ENCODE measurements at regions not wholly inside any gene's neighbourhood (a gene's known extent, or its start where the extent isn't known, plus 50 kb on each side); places are given as distances from the start of the nearest gene placed in this dataset.

- Histone ChIP-seq H2BK5ac (ENCODE audit: insufficient read length, low read length) (no peak overlapping the region), H3T11ph (ENCODE audit: low read length) (no peak overlapping the region), H3K27me3 (ENCODE audit: insufficient read depth, low read length) (no peaks in the 10 kb centered on the region), H3K23ac (ENCODE audit: insufficient read length, low read depth, low read length) (no peak overlapping the region), H3K79me2 (ENCODE audit: insufficient read depth, low read length) (no peaks in the 10 kb centered on the region), H3K14ac (ENCODE audit: insufficient read depth, low read length) (no peak overlapping the region), H3K79me1 (ENCODE audit: insufficient read depth, low read depth, low read length, poor library complexity, severe bottlenecking) (no peaks in the 10 kb centered on the region), H2BK12ac (ENCODE audit: insufficient read length, low read depth, low read length) (no peak overlapping the region), H3K23me2 (ENCODE audit: insufficient read length, low read depth, low read length, poor library complexity, severe bottlenecking) (no peaks in the 10 kb centered on the region), H3K4ac (ENCODE audit: low read depth, low read length) (no peak overlapping the region), H2BK120ac (ENCODE audit: low read depth, low read length, poor library complexity, severe bottlenecking) (no peak overlapping the region), H3K4me2 (ENCODE audit: insufficient read depth, insufficient read length, low read length) (no peak overlapping the region), H3K9ac (ENCODE audit: extremely low read depth, insufficient read length, low read length) (no peak overlapping the region), H4K5ac (ENCODE audit: insufficient read length, low read depth, low read length) (no peak overlapping the region), H4K91ac (ENCODE audit: insufficient read length, low read depth, low read length) (no peak overlapping the region), H3K56ac (ENCODE audit: insufficient read length, low read depth, low read length) (no peak overlapping the region), H3K27ac (ENCODE audit: insufficient read length, low read depth, low read length) (no peak overlapping the region), H2AFZ (ENCODE audit: low read length) (no peak overlapping the region), H3K4me1 (ENCODE audit: insufficient read depth, low read length) (no peaks in the 10 kb centered on the region), H2BK15ac (ENCODE audit: low read depth, low read length) (no peak overlapping the region), H3K9me3 (ENCODE audit: control insufficient read depth, low read depth, low read length) (peaks cover 73% of the 10 kb centered on the region), H4K20me1 (ENCODE audit: control insufficient read depth, insufficient read depth, insufficient read length) (no peaks in the 10 kb centered on the region), H4K8ac (replicated peaks; ENCODE audit: insufficient read length, low read depth, low read length) (no peak overlapping the region), H2AK5ac (ENCODE audit: insufficient read length, low read length) (no peak overlapping the region), H2BK20ac (ENCODE audit: low read depth, low read length, poor library complexity, severe bottlenecking) (no peak overlapping the region), H3K18ac (ENCODE audit: insufficient read length, low read depth, low read length) (no peak overlapping the region)
- no CpG with 5 or more reads among the region's 2 CpGs for WGBS (ENCODE audit: extremely low coverage, insufficient read length, low lambda C conversion rate)
- no peak overlapping the region for H3K27ac Mint-ChIP-seq
- no peaks in the 10 kb centered on the region for H3K27me3 Mint-ChIP-seq (ENCODE audit: low read depth)
- no peaks in the 10 kb centered on the region for H3K4me1 Mint-ChIP-seq
- TF ChIP-seq CTCF (conservative IDR thresholded peaks at IDR 0.05) = no peak
- H3K9me3 Mint-ChIP-seq = peaks cover 50 to 59% of the 10 kb centered on the region in 2 experiments
- H3K4me3 Mint-ChIP-seq = no peak overlapping the region
- DNase-seq = no peak
- H3K36me3 Mint-ChIP-seq (ENCODE audit: insufficient read depth in 1 of 3, low read depth in 3 of 3) = no peaks in the 10 kb centered on the region; a peak in 1 of 7 replicates
Observed at GRCh38 chrX:67780694-67781109, 236.9 kb downstream of the AR start.

Data from H9 (cell line).